ENCODE measurements at regions not wholly inside any gene's neighbourhood (a gene's known extent, or its start where the extent isn't known, plus 50 kb on each side); places are given as distances from the start of the nearest gene placed in this dataset.

DNA sequence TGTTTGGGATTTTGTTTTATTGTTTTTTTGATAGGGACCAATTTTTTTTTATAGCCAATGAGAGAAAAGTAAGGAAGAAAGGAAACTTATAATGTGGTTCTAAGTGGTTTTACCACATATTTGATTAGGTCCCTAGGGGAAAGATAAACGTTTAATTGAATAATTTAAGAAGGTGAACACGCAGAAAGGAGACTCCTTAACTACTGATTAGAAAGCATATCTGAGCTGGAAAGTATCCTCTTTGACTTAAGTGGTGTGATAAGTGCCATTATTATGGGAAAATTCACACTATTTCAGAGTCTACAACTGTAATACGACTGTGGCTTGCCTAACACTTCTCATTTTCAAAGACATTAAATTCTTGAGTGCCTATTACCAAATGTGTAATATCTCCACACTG is 106.5 kb upstream of the GRAMD1B start:
- H3K9me3 Mint-ChIP-seq: no peaks in the 10 kb centered on the region
- H3K36me3 Mint-ChIP-seq (ENCODE audit: low read depth): no peaks in the 10 kb centered on the region
- ATAC-seq: no peak
- Histone ChIP-seq H4K20me1 (replicated peaks; ENCODE audit: insufficient read depth) (no peaks in the 10 kb centered on the region), H3F3A (replicated peaks; ENCODE audit: low read depth) (no peaks in the 10 kb centered on the region), H3K4me2 (no peak overlapping the region), H2AFZ (0 out of 2 replicates have a peak overlapping the region, but pooled peaks have one; percentile 63), H3K4me3 (no peak overlapping the region), H3K36me3 (ENCODE audit: insufficient read depth) (no peaks in the 10 kb centered on the region), H3K27ac (ENCODE audit: low read depth) (no peak overlapping the region), H3K79me2 (replicated peaks; ENCODE audit: insufficient read depth) (no peaks in the 10 kb centered on the region), H3K27me3 (ENCODE audit: insufficient read depth) (no peaks in the 10 kb centered on the region), H3K4me1 (ENCODE audit: insufficient read depth) (no peaks in the 10 kb centered on the region; the same call in 1 of the 2 replicates), H3K9me2 (ENCODE audit: insufficient read depth) (no peaks in the 10 kb centered on the region)
- H3K27me3 Mint-ChIP-seq (ENCODE audit: insufficient read depth, low read depth, poor library complexity): no peaks in the 10 kb centered on the region
- H3K4me1 Mint-ChIP-seq: no peaks in the 10 kb centered on the region
- no peak for TF ChIP-seq REST (IDR thresholded peaks at IDR 0.05; ENCODE audit: unreplicated experiment)
- TF ChIP-seq ETS1 (IDR thresholded peaks at IDR 0.05): no peak
- TF ChIP-seq STAT1 (IDR thresholded peaks at IDR 0.05; ENCODE audit: unreplicated experiment): no peak
- TF ChIP-seq ZNF114 (CRISPR knock-in tag; IDR thresholded peaks at IDR 0.05): no peak
- no peak for TF ChIP-seq ZNF462 (CRISPR knock-in tag; IDR thresholded peaks at IDR 0.05)
- TF ChIP-seq, protein P1, sequence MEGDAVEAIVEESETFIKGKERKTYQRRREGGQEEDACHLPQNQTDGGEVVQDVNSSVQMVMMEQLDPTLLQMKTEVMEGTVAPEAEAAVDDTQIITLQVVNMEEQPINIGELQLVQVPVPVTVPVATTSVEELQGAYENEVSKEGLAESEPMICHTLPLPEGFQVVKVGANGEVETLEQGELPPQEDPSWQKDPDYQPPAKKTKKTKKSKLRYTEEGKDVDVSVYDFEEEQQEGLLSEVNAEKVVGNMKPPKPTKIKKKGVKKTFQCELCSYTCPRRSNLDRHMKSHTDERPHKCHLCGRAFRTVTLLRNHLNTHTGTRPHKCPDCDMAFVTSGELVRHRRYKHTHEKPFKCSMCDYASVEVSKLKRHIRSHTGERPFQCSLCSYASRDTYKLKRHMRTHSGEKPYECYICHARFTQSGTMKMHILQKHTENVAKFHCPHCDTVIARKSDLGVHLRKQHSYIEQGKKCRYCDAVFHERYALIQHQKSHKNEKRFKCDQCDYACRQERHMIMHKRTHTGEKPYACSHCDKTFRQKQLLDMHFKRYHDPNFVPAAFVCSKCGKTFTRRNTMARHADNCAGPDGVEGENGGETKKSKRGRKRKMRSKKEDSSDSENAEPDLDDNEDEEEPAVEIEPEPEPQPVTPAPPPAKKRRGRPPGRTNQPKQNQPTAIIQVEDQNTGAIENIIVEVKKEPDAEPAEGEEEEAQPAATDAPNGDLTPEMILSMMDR (conservative IDR thresholded peaks at IDR 0.05; ENCODE audit: low read depth in 2 of 2): no peak
- TF ChIP-seq EZH2phosphoT487 (IDR thresholded peaks at IDR 0.05; ENCODE audit: unreplicated experiment): no peak
- TF ChIP-seq EZH2 (IDR thresholded peaks at IDR 0.05; ENCODE audit: low read depth, unreplicated experiment): no peak
- no peak for TF ChIP-seq ZNF331 (CRISPR knock-in tag; IDR thresholded peaks at IDR 0.05; ENCODE audit: low read depth)
- no peak for TF ChIP-seq CREB1 (CRISPR knock-in tag; IDR thresholded peaks at IDR 0.05; ENCODE audit: low read depth)
- no peak for TF ChIP-seq POLR2AphosphoS5 (IDR thresholded peaks at IDR 0.05; ENCODE audit: low read depth)
- TF ChIP-seq NANOG (IDR thresholded peaks at IDR 0.05; ENCODE audit: borderline replicate concordance): no peak
- DNase-seq (ENCODE audit: low spot score): no peak
- H3K4me3 Mint-ChIP-seq: no peak overlapping the region
- H3K27ac Mint-ChIP-seq: no peak overlapping the region
